ENCODE measurements at regions not wholly inside any gene's neighbourhood (a gene's known extent, or its start where the extent isn't known, plus 50 kb on each side); places are given as distances from the start of the nearest gene placed in this dataset.
A peak's percentile ranks its signal among the peaks of the same experiment; 100 is the strongest.

DNA sequence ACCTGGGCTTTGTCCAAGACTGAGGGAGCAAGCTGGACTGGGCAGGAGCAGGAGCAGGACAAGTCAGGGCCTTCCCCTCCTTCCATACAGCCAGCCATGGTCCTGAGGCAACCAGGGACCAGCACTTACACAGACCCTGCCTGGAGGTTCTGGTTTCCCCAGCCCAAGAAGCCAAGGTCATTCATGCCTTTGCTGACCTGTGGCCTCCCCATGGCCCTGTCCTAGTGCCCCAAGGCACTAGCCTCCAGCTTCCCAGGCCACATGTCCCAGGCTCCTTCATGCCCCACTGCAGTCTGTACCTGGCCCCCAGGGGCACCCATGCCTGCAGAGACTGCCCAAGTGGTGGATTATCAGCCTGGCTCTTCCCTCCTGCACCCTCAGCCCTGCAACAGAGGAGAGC is 243.9 kb downstream of the TOMM20 start:
- ATAC-seq (no peak), DNase-seq (no peak)
- Mint-ChIP-seq H3K4me3 (no peak overlapping the region), H3K4me1 (peaks cover 75% of the 10 kb centered on the region), H3K27me3 (peaks cover 17% of the 10 kb centered on the region), H3K9me3 (peaks cover 11 to 25% of the 10 kb centered on the region in 2 donors), H3K27ac (no peak overlapping the region)

DNA sequence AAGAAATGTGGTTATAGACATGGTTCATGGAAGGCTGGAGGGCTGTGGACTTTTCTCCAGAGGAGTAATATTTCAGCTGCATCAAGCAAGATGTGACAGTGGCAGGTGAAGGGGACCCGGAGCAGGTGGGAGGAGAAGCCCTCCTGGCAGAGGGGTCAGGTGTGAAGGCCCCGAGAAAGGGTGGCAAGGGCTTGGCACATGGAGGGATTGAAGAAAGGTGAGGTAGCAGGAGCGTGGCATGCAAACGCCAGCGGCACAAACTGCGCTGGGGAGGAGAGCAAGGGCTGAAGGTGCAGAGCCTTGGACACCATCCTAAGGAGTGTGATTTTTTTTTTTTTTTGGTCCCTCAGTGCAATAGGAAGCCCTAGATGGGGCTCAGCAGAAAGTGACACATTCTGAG is 244.6 kb downstream of the TOMM20 start:
- Mint-ChIP-seq H3K4me1 (peaks cover 80% of the 10 kb centered on the region), H3K9me3 (peaks cover 11 to 25% of the 10 kb centered on the region in 2 donors), H3K27me3 (peaks cover 15% of the 10 kb centered on the region), H3K27ac (no peak overlapping the region), H3K4me3 (no peak overlapping the region)
- DNase-seq (no peak), ATAC-seq (no peak)

DNA sequence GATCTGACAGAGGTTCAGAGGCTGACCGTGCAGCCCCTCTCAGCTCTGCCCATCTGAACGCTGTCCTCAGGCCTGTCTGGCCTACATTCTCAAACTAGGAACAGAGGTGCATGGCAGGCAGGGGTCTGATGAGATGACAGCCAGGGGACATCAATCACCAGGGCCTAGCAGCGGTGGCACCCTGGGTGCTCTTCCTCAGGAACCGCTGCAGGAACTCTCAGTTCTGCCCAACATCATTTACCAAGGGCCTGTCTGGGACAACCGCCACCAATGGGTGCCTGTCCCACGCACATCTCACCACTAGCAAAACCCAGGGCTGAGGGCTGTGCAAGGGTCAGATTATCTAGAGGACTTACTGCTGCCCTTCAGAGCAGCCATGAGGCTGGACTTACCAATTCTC is 245.7 kb downstream of the TOMM20 start:
- no peak for ATAC-seq
- H3K4me3 Mint-ChIP-seq, result peak overlapping the region; percentile 3 to 16

DNA sequence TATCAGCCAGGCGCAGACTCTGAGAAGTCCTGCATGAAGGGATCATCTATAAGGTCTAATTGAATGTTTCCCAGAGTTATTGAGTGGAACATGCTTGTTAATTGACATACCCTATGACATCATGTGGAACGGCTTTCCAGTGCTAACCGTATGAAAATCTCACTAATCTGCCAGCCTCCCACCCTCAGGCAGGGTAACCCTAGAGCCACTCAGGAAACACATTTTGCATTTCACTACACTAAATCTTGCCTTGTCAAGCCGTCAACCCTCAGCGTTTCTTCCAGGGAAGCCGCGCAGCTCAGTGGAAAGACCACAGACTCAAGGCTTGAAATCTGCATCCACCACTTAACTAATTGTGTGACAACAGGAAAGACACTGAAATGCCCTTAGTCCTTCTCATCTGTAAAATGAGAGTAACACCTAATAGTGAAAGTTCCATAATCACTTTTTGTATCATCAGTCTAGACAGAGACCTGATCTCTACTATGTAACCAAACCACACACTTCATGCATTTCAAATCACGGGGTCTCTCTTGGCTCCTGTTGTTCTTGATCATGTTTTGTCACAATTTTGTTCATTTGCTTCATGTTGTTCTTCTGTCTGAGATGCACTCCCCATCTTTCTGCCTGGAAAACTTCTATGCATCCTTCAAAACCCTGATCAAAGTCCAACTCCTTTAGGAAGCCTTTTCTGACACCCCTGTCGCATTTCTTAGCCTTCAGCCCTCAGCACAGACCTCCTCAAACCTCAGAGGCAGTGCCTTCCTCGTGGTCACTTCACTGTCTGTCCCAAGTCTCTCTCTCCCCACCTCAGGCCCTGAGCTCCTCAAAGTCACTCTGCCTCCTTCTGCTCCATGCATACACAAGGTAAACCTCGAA is 246.5 kb downstream of the TOMM20 start:
- ATAC-seq (peak; percentile 95), DNase-seq (peak; percentile 11 to 56)
- Mint-ChIP-seq H3K4me3 (peak overlapping the region; percentile 56 to 65), H3K4me1 (peaks cover 93% of the 10 kb centered on the region), H3K27ac (peak overlapping the region in 1 of 2 donors; percentile 95), H3K27me3 (peaks cover 8% of the 10 kb centered on the region), H3K9me3 (peaks cover 2 to 9% of the 10 kb centered on the region in 2 donors)

More for the DNA sequence above, 245.7 kb downstream of the TOMM20 start:
- peaks cover 8% of the 10 kb centered on the region for H3K27me3 Mint-ChIP-seq
- H3K9me3 Mint-ChIP-seq, result peaks cover 7 to 16% of the 10 kb centered on the region in 2 donors
- peaks cover 91% of the 10 kb centered on the region for H3K4me1 Mint-ChIP-seq
- H3K27ac Mint-ChIP-seq, result no peak overlapping the region
- DNase-seq, result no peak

DNA sequence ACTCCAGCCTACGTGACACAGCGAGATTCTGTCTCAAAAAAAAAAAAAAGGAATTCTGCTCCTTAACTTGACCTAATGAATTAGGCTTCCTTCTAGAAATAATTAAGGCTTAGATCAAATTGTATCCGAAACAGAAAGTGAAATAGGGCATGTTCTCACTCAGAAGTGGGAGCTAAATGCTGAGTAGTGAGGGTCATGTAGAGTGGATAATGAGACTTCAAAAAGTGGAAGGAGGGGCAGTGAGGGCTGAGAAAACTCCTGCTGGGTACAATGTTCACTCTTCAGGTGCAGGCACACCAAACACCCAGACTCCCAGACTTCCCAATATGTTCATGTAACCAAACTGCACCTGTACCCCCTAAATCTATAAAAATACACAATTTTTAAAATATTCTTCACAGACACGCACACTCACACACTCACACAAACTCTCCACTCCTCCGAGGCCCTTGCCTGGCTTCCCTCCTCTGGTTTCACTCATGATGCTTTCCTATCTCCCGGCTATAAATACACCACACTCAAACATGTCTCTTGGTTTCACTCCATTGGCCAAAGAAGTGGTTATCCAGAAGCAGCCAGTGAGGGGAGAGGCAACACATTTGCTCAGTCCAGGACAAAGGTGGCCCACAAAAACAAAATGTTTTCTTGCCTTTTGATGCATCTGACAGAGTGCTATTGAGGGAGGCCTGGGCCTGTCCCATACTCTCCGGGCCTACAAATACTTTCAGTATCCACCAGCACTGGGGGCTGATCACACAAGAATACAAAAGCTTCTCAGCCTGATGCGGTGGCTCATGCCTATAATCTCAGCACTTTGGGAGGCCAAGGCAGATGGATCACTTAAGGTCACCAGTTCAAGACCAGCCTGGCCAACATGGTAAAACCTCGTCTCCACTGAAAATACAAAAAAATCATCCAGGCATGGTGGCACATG is 249.2 kb downstream of the TOMM20 start:
- Mint-ChIP-seq H3K4me1 (peaks cover 91% of the 10 kb centered on the region), H3K27me3 (peaks cover 8% of the 10 kb centered on the region), H3K27ac (peak overlapping the region; percentile 7 to 24), H3K9me3 (peaks cover 0 to 8% of the 10 kb centered on the region in 2 donors), H3K4me3 (no peak overlapping the region)
- DNase-seq (no peak), ATAC-seq (no peak)

DNA sequence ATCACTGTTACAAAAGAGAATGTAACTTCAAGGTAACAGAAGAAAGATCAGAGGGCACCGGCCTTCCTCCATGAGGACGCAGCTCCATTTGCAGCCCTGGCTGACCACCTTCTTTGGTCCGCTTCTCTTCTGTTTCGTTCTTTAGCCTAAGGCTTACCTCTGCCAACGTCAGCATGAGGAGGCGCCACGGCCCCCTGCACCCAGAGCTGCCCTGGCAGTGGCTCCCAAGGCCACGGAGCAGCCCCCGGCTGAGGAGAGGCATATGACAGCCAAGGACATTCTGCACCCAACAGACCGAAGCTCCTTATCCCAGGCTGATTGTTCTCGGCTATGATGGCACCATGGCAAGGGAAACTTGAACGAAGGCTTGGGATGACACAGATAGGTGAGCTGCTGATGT is 250.3 kb downstream of the TOMM20 start:
- Mint-ChIP-seq H3K27ac (no peak overlapping the region), H3K9me3 (peaks cover 0 to 6% of the 10 kb centered on the region in 2 donors), H3K4me1 (peaks cover 84% of the 10 kb centered on the region), H3K4me3 (no peak overlapping the region), H3K27me3 (no peaks in the 10 kb centered on the region)
- ATAC-seq (no peak), DNase-seq (no peak)

DNA sequence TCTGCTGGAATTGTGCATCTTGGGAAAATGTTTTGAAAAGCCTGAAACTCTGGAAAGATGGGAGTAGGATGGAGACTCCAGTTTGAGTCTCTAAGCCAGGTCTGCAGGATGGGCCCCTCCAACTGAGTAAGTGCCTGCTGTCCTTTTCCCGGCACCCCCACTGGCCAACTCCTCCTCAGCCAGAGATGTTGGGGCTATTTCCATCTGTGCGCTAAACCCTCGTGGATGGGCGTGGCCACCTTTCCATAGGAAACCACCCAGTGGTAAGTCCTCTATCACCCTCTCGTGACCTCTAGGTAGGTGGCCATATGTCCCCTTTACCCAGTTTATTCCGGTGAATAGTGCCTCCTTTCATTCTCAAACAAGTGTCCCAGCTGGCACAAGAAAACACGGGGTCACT is 250.9 kb downstream of the TOMM20 start:
- no peak for ATAC-seq
- Mint-ChIP-seq H3K4me3 (no peak overlapping the region), H3K4me1 (peaks cover 79% of the 10 kb centered on the region), H3K9me3 (peaks cover 0 to under 1% of the 10 kb centered on the region in 2 donors), H3K27me3 (no peaks in the 10 kb centered on the region), H3K27ac (no peak overlapping the region)
- DNase-seq, result no peak

DNA sequence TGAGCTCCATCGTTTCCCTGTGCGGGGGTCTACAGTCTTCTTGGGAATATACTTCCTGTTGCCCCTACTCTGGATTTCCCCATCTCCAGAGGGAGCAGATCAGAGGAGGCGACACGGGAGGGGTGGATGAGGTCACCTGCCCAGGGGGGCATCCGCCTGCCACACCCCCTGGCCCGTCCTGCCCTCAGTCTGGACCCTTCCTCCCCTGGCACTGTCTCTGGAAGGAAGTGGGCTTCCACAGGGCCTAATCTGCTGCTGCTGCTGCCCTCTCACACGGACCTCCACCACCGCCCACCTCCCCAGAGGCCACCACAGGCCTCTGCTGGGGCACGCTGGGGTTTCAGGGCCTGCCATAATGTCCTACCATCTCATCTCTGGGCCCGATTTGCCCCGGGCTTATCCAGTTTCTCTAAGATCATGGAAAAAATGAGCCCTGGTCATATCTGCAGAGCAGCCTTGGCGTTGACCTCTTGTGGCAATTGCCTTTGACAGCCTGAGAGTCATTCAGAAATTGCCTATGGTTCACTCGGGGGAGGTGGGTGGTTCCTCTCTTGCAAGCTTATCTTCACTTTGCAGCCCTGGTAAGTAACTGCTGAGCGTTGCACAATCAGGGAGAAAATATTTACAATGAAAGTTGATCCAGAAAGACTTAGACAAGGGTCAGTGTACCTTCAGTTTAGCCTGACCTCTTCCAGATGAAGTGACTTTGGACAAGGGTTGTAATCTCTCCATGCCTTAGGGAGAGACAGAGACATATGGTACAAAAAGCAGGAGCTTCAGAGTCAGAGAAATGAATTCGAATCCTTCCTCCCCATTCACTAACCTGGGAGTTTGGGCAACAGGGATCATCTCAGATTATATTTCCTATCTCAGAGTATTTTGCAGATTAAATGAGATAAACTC is 252.4 kb downstream of the TOMM20 start:
- H3K27me3 Mint-ChIP-seq, result no peaks in the 10 kb centered on the region
- peak overlapping the region; percentile 6 to 32 for H3K4me3 Mint-ChIP-seq
- ATAC-seq (peak; percentile 87), DNase-seq (peak in 1 of 2 donors; percentile 65)
- H3K27ac Mint-ChIP-seq, result peak overlapping the region; percentile 72 to 91
- H3K4me1 Mint-ChIP-seq, result peaks cover 69% of the 10 kb centered on the region
- H3K9me3 Mint-ChIP-seq, result no peaks in the 10 kb centered on the region

DNA sequence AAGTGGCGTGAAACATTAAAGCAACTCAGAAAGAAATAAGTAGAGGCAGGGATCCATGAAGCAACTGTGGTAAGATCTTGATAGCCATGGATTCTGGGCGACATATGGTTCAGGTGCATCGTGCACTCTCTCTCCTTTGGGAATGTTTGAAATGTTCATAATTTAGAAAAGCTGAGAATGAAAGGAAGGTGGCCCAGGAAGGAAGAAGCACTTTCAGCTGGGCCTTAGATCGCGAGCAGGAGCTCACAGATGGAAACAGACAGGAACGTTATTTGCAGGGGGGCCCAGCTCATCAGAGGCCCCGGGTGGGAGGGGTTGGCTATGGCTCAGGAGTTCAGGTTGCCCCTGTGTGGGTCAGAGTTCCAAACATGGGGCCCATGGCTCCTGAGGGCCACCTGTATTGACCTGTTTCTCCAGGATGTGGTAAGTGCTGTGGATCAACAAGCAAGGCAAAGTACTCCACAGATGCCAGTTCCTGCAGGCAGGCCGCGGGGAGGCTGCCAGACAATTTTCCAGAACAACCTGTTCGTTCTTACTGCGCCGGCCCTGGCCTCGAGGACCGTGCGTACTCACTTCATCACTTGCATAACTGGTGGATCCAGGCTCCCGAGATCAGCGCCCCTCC is 253.2 kb downstream of the TOMM20 start:
- Mint-ChIP-seq H3K27me3 (no peaks in the 10 kb centered on the region), H3K4me1 (peaks cover 63% of the 10 kb centered on the region), H3K4me3 (no peak overlapping the region), H3K9me3 (no peaks in the 10 kb centered on the region), H3K27ac (no peak overlapping the region)
- DNase-seq (no peak), ATAC-seq (no peak)

DNA sequence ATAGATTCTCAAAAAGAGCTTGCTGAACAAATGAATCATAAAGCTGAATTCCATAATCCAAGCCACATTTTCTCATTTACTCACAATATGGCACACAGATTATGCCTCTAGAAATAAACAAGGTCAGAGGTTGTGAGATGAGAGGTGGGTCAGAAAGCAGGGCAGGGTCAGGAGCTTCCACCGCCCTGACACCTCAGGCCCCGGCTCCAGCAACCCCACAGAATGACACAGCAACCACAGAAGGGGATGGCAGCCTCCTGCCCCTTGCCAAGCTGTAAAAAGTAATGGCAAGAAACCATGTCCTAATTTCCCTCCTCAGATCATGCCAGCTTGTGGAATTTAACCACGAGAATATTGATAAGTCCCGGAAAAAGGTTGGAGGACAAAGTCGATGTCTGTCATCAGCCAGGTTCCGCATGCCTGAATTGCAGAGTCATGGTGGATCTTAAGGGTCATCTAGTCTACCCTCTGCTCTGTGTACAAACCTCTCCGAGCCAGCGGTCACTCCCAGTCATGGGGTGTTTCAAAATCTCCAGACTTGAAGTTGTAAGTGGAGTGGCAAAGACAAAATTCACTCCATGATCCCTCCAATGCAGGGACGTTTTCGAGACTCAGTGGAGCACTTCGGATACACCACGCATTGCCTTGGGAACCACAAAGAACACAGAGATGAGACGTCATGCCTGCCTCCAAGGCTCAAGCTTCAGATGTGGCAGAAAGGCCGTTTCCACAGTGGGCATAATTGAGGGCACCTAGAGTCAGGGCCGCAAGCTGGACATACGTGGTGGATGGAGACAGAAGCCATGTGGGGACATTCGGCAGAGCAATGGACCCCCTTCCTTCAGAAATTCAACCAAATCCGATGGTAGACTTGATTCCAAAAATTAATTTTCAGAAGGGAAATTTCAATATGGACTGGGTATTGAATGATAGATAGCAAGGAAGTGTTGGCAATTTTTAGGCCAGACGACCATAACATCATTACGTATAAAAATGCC is 254.0 kb downstream of the TOMM20 start:
- no peak overlapping the region for H3K27ac Mint-ChIP-seq
- H3K9me3 Mint-ChIP-seq, result no peaks in the 10 kb centered on the region
- no peaks in the 10 kb centered on the region for H3K27me3 Mint-ChIP-seq
- no peak overlapping the region for H3K4me3 Mint-ChIP-seq
- H3K4me1 Mint-ChIP-seq, result peaks cover 60% of the 10 kb centered on the region
- ATAC-seq (no peak), DNase-seq (no peak)

DNA sequence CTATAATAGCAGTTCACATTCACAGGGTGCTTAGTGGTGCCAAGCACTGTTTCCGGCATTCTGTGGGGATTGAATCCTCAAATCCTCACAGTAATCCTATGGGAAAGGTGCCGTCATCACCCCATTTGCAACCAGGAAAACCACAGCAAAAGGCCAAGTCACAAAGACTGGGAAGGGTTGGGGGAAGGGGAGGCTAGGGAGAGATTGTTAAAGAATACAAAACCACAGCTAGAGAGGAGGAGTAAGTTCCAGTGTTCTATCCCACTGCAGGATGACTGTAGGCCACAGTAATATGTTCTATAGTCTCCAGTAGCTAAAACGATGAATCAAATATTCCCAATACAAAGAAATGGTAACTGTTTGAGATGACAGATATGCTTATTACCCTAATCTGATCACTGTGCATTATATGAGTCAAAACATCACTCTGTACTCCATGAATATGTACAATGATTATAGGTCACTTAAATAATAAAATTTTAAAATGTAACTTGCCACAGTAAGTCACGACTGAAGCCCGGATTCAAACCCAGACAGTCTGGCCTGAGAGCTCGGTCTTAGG is 256.8 kb downstream of the TOMM20 start:
- Mint-ChIP-seq H3K4me1 (peaks cover 46% of the 10 kb centered on the region), H3K27me3 (no peaks in the 10 kb centered on the region), H3K4me3 (no peak overlapping the region), H3K27ac (peak overlapping the region in 1 of 2 donors; percentile 48), H3K9me3 (no peaks in the 10 kb centered on the region)
- DNase-seq (no peak), ATAC-seq (peak; percentile 29)

DNA sequence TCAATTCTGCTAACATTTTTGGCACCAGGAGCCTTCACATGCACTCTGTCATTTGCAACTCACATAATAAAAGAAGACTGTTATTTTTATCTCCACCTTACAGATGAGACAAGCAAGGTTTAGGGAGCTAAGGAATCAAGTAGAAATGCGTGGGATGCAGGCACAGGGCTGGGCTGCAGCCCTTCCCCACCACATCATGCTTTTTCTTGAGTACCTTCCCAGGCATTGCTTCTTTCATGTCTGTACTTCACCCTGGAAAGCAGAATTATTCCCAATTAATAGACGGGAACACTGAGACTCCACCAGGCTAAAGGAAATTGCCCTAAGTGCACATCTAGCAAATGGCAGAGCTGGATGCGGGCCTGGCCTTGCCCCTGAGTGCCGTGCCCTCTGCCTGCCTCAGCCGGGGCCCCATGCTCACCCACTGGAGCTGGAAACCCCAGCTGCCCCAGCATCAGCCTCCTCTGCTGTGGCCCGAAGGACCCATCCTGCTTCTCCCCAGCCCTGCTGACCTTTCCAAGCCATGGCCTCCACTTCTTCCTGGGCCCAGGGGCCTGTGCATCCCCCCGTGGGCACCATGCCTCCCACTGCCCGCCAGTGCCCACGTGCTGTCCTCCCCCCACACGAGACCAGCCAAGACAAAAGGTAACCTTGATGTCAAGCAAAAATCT is 257.5 kb downstream of the TOMM20 start:
- Mint-ChIP-seq H3K27me3 (no peaks in the 10 kb centered on the region), H3K4me1 (peaks cover 46% of the 10 kb centered on the region), H3K9me3 (no peaks in the 10 kb centered on the region), H3K27ac (no peak overlapping the region), H3K4me3 (no peak overlapping the region)
- ATAC-seq (no peak), DNase-seq (no peak)

Measured in stimulated activated naive CD8-positive, alpha-beta T cell treated with anti-CD3 and anti-CD28 coated beads, Interleukin-15, amount 100 ng/mL, for 72 hours (primary cell).